ENCODE measurements at regions not wholly inside any gene's neighbourhood (a gene's known extent, or its start where the extent isn't known, plus 50 kb on each side); places are given as distances from the start of the nearest gene placed in this dataset.
A peak's percentile ranks its signal among the peaks of the same experiment; 100 is the strongest.
"Not testable (repeated sequence)": the region's sequence is repeated elsewhere in the genome, so short reads cannot be mapped to it uniquely, and the experiment has no call there.

GRCh38 chr19:14322889-14323463 lies 58.3 kb upstream of the ADGRE5 start:
- intact Hi-C loops (cut with micrococcal nuclease; ENCODE audit: unreplicated experiment) = no loop called here
- no peak overlapping the region for H3K4me3 Mint-ChIP-seq (ENCODE audit: unreplicated experiment)
- no peak overlapping the region for H3K4me3 ChIP-seq (ENCODE audit: low read depth, low read length)
- ChIA-PET CTCF (no interaction called here), POLR2A (no interaction called here)
- peaks cover 5% of the 10 kb centered on the region for H3K36me3 Mint-ChIP-seq (ENCODE audit: insufficient read depth, unreplicated experiment)
- H3K27me3 ChIP-seq (replicated peaks; ENCODE audit: control insufficient read depth, insufficient read depth, low read length) = no peaks in the 10 kb centered on the region
- 0 out of 2 replicates have a peak, but pooled peaks cover 3% of the 10 kb centered on the region for H3K9me3 ChIP-seq
- H3K36me3 ChIP-seq (ENCODE audit: control insufficient read depth, insufficient read depth, low read length) = no peaks in the 10 kb centered on the region
- H3K27me3 Mint-ChIP-seq (ENCODE audit: insufficient read depth, unreplicated experiment) = no peaks in the 10 kb centered on the region
- no peaks in the 10 kb centered on the region for H3K4me1 ChIP-seq
- no peaks in the 10 kb centered on the region for H3K4me1 Mint-ChIP-seq (ENCODE audit: low read depth, unreplicated experiment)
- no peak for DNase-seq
- no TSS peak for BruUV-seq (replicated peaks)
- no peak overlapping the region for H3K27ac Mint-ChIP-seq (ENCODE audit: unreplicated experiment)
- H3K9me3 Mint-ChIP-seq (ENCODE audit: unreplicated experiment) = peaks cover 9% of the 10 kb centered on the region
- no peak for TF ChIP-seq CTCF (IDR thresholded peaks at IDR 0.05; ENCODE audit: insufficient read depth in 1 of 2, low read depth in 1 of 2, low read length in 1 of 2, severe bottlenecking in 1 of 2, unreplicated experiment in 1 of 2)

- Histone ChIP-seq H3K4me3 (ENCODE audit: low read depth, low read length) (no peak overlapping the region), H3K27me3 (replicated peaks; ENCODE audit: control insufficient read depth, insufficient read depth, low read length) (no peaks in the 10 kb centered on the region), H3K9me3 (0 out of 2 replicates have a peak, but pooled peaks cover 3% of the 10 kb centered on the region), H3K4me1 (no peaks in the 10 kb centered on the region), H3K36me3 (ENCODE audit: control insufficient read depth, insufficient read depth, low read length) (no peaks in the 10 kb centered on the region)
- ChIA-PET CTCF (no interaction called here), POLR2A (no interaction called here)
- Mint-ChIP-seq H3K27ac (ENCODE audit: unreplicated experiment) (no peak overlapping the region), H3K9me3 (ENCODE audit: unreplicated experiment) (peaks cover 9% of the 10 kb centered on the region), H3K36me3 (ENCODE audit: insufficient read depth, unreplicated experiment) (peaks cover 5% of the 10 kb centered on the region), H3K4me1 (ENCODE audit: low read depth, unreplicated experiment) (no peaks in the 10 kb centered on the region), H3K4me3 (ENCODE audit: unreplicated experiment) (no peak overlapping the region), H3K27me3 (ENCODE audit: insufficient read depth, unreplicated experiment) (no peaks in the 10 kb centered on the region)
- intact Hi-C loops (cut with micrococcal nuclease; ENCODE audit: unreplicated experiment) = no loop called here
- no TSS peak for BruUV-seq (replicated peaks)
- TF ChIP-seq CTCF (IDR thresholded peaks at IDR 0.05; ENCODE audit: insufficient read depth in 1 of 2, low read depth in 1 of 2, low read length in 1 of 2, severe bottlenecking in 1 of 2, unreplicated experiment in 1 of 2) = no peak
- no peak for DNase-seq
Observed at GRCh38 chr19:14320253-14320652, 61.0 kb upstream of the ADGRE5 start.

- CTCF ChIA-PET; H3K4me1 ChIP-seq; H3K4me3 Mint-ChIP-seq (ENCODE audit: unreplicated experiment): not testable (repeated sequence)
Observed at GRCh38 chr19:14319720-14320119, 61.5 kb upstream of the ADGRE5 start.

GRCh38 chr19:14318873-14319272 lies 62.4 kb upstream of the ADGRE5 start:
- intact Hi-C loops (cut with micrococcal nuclease; ENCODE audit: unreplicated experiment) = no loop called here

More at GRCh38 chr19:14319720-14320119, 61.5 kb upstream of the ADGRE5 start:
- H3K27me3 Mint-ChIP-seq (ENCODE audit: insufficient read depth, unreplicated experiment); H3K9me3 Mint-ChIP-seq (ENCODE audit: unreplicated experiment); H3K27me3 ChIP-seq (replicated peaks; ENCODE audit: control insufficient read depth, insufficient read depth, low read length); intact Hi-C loops (cut with micrococcal nuclease; ENCODE audit: unreplicated experiment); H3K27ac Mint-ChIP-seq (ENCODE audit: unreplicated experiment); BruUV-seq (replicated peaks); H3K9me3 ChIP-seq; H3K4me1 Mint-ChIP-seq (ENCODE audit: low read depth, unreplicated experiment); H3K36me3 Mint-ChIP-seq (ENCODE audit: insufficient read depth, unreplicated experiment); POLR2A ChIA-PET; H3K4me3 ChIP-seq (ENCODE audit: low read depth, low read length); DNase-seq; H3K36me3 ChIP-seq (ENCODE audit: control insufficient read depth, insufficient read depth, low read length): not testable (repeated sequence)

More at GRCh38 chr19:14318873-14319272, 62.4 kb upstream of the ADGRE5 start:
- 0 out of 2 replicates have a peak, but pooled peaks cover 3% of the 10 kb centered on the region for H3K9me3 ChIP-seq
- no peaks in the 10 kb centered on the region for H3K36me3 ChIP-seq (ENCODE audit: control insufficient read depth, insufficient read depth, low read length)
- peaks cover 9% of the 10 kb centered on the region for H3K9me3 Mint-ChIP-seq (ENCODE audit: unreplicated experiment)
- H3K36me3 Mint-ChIP-seq (ENCODE audit: insufficient read depth, unreplicated experiment) = peaks cover 5% of the 10 kb centered on the region
- CTCF ChIA-PET = no interaction called here
- TF ChIP-seq CTCF (IDR thresholded peaks at IDR 0.05; ENCODE audit: insufficient read depth in 1 of 2, low read depth in 1 of 2, low read length in 1 of 2, severe bottlenecking in 1 of 2, unreplicated experiment in 1 of 2) = no peak
- no peaks in the 10 kb centered on the region for H3K4me1 Mint-ChIP-seq (ENCODE audit: low read depth, unreplicated experiment)
- POLR2A ChIA-PET = no interaction called here
- H3K4me1 ChIP-seq = no peaks in the 10 kb centered on the region
- H3K27me3 Mint-ChIP-seq (ENCODE audit: insufficient read depth, unreplicated experiment) = no peaks in the 10 kb centered on the region
- DNase-seq = peak in 1 of 2 experiments; percentile 12
- H3K4me3 ChIP-seq (ENCODE audit: low read depth, low read length) = no peak overlapping the region
- BruUV-seq (replicated peaks) = no TSS peak
- no peak overlapping the region for H3K27ac Mint-ChIP-seq (ENCODE audit: unreplicated experiment)
- H3K27me3 ChIP-seq (replicated peaks; ENCODE audit: control insufficient read depth, insufficient read depth, low read length) = no peaks in the 10 kb centered on the region
- no peak overlapping the region for H3K4me3 Mint-ChIP-seq (ENCODE audit: unreplicated experiment)

Data from Caco-2 (cell line).